ENCODE measurements at regions not wholly inside any gene's neighbourhood (a gene's known extent, or its start where the extent isn't known, plus 50 kb on each side); places are given as distances from the start of the nearest gene placed in this dataset.
"Not testable (repeated sequence)": the region's sequence is repeated elsewhere in the genome, so short reads cannot be mapped to it uniquely, and the experiment has no call there.

DNA sequence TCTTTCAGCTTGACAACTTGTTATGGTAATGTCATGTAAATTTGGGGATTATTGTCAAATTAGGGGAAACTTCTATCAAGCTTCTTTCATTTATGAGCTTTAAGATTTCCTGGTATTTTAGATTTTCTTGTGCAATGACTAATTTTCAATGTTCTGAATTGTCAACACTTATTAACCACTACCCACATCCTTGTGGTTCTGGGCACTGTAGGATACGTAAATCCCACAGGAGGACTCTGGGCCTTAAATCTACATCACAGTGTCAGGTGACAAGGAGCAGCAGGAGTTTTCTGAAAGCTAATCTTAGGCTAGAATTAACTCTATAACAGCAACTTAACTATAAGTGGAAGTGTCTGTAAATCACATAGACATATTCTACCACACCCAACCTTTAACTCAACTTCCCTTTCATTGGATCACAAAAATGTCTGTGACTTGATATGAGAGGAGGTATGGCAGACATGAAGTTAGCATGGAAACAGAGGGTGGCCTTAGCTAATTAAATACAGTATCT, 397.7 kb downstream of the HLX start:
- H3K4me3 ChIP-seq (ENCODE audit: low read depth, low read length) = no peak overlapping the region
- no peak for DNase-seq (ENCODE audit: low read depth)
- TF ChIP-seq, protein P1, sequence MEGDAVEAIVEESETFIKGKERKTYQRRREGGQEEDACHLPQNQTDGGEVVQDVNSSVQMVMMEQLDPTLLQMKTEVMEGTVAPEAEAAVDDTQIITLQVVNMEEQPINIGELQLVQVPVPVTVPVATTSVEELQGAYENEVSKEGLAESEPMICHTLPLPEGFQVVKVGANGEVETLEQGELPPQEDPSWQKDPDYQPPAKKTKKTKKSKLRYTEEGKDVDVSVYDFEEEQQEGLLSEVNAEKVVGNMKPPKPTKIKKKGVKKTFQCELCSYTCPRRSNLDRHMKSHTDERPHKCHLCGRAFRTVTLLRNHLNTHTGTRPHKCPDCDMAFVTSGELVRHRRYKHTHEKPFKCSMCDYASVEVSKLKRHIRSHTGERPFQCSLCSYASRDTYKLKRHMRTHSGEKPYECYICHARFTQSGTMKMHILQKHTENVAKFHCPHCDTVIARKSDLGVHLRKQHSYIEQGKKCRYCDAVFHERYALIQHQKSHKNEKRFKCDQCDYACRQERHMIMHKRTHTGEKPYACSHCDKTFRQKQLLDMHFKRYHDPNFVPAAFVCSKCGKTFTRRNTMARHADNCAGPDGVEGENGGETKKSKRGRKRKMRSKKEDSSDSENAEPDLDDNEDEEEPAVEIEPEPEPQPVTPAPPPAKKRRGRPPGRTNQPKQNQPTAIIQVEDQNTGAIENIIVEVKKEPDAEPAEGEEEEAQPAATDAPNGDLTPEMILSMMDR (IDR thresholded peaks at IDR 0.05; ENCODE audit: low read depth, low read length, missing control alignments) = no peak

DNA sequence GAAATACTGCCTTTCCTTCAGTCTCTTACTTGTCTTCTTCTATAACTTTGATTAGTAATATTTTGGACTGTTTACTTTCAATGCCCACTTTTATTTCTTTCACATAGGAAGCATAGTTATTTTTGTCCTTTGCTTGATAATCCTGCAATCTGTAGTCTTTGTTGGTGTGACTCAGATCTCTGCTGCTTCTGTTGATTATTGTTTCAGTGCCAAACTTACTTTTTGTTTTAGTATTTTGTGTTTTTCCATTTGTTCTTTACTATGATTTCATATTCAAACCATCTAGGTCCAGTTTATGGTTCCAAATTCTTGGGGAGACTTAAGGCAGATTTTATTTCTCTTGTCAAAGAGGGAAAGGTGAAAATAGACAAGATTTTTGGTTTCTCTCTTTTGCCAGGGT, 399.9 kb downstream of the HLX start:
- no peak overlapping the region for H3K4me3 ChIP-seq (ENCODE audit: low read depth, low read length)
- no peak for DNase-seq (ENCODE audit: low read depth)
- TF ChIP-seq, protein P1 (IDR thresholded peaks at IDR 0.05; ENCODE audit: low read depth, low read length, missing control alignments) = no peak

DNA sequence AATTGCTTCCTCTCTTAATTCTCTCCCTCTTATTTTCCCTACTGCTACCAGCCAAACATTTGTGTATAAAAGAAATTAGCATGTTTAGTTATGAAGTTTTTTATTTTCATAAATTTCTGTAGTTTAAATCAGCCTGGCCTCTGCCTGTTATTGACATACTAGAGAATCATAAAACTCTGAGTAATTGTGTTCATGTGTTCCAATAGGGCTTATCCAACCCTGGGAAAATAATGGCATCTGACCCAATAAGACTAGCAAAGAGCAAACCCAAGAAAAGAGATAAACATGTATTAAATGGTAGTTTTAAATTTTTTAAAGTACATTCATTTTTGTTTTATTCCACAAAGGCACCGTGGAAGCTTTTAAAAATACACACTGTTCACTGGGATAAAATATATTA, 404.3 kb downstream of the HLX start:
- H3K4me3 ChIP-seq (ENCODE audit: low read depth, low read length) = no peak overlapping the region
- DNase-seq (ENCODE audit: low read depth) = no peak
- TF ChIP-seq, protein P1 (IDR thresholded peaks at IDR 0.05; ENCODE audit: low read depth, low read length, missing control alignments) = no peak

DNA sequence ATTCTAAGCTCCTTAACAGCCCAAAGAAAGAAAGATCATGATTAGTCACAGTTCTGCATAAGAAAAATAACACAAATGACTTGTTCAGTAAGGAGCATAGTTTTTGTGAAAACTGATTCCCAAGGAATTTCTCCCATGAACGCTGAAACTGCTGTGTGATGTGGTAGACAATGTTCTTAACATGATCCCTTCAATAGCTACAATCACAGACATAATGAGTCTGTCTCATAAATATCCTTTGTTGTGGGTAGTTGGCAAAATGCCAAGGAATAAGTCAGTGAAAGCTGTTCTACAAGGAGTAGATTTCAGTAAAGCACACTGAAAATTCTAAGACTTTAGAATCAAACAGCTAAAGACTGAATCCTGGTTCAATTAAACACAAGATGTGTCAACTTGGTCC, 404.8 kb downstream of the HLX start:
- no peak overlapping the region for H3K4me3 ChIP-seq (ENCODE audit: low read depth, low read length)
- no peak for DNase-seq (ENCODE audit: low read depth)
- TF ChIP-seq, protein P1 (IDR thresholded peaks at IDR 0.05; ENCODE audit: low read depth, low read length, missing control alignments) = no peak

DNA sequence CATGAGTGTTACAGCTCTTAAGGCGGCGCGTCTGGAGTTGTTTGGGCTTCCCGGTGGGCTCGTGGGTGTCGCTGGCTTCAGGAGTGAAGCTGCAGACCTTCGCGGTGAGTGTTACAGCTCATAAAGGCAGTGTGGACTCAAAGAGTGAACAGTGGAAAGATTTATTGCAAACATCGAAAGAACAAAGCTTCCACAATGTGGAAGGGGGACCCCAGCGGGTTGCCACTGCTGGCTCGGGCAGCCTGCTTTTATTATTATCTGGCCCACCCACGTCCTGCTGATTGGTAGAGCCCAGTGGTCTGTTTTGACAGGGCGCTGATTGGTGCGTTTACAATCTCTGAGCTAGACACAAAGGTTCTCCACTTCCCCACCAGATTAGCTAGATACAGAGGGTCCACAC, 405.7 kb downstream of the HLX start:
- DNase-seq (ENCODE audit: low read depth); H3K4me3 ChIP-seq (ENCODE audit: low read depth, low read length): not testable (repeated sequence)

DNA sequence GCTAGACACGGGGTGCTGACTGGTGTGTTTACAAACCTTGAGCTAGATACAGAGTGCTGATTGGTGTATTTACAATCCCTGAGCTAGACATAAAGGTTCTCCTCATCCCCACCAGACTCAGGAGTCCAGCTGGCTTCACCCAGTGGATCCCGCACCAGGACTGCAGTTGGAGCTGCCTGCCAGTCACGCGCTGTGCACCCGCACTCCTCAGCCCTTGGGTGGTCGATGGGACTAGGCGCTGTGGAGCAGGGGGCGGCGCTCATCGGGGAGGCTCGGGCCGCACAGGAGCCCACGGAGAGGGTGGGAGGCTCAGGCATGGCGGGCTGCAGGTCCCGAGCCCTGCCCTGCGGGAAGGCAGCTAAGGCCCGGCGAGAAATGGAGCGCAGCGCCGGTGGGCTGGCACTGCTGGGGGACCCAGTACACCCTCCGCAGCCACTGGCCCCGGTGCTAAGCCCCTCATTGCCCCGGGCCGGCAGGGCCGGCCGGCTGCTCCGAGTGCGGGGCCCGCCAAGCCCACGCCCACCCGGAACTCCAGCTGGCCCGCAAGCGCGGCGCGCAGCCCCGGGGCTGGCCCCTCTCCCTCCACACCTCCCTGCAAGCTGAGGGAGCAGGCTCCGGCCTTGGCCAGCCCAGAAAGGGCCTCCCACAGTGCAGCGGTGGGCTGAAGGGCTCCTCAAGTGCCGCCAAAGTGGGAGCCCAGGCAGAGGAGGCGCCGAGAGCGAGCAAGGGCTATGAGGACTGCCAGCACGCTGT, 406.4 kb downstream of the HLX start:
- not testable (repeated sequence) for H3K4me3 ChIP-seq (ENCODE audit: low read depth, low read length); DNase-seq (ENCODE audit: low read depth)

DNA sequence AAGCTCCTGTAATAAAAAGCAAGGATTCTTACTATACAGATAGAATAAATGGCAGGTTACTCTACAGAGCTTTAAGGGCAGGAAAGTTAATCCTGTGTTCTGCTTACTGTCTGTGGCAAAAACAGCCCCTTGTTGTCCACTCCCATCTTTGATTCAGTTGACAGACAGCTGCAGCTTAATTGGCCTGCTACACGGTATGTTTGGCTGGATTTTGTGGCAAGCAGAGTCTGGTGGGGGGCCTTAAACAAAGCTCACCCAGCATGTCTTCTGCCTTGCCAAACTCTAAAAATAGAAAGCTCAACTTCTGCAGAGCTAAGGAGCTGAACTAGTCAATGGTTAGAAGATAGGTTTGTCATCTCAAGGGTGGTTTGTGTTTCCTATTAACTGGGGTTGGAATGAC, 407.2 kb downstream of the HLX start:
- DNase-seq (ENCODE audit: low read depth) = no peak
- TF ChIP-seq, protein P1 (IDR thresholded peaks at IDR 0.05; ENCODE audit: low read depth, low read length, missing control alignments) = no peak

DNA sequence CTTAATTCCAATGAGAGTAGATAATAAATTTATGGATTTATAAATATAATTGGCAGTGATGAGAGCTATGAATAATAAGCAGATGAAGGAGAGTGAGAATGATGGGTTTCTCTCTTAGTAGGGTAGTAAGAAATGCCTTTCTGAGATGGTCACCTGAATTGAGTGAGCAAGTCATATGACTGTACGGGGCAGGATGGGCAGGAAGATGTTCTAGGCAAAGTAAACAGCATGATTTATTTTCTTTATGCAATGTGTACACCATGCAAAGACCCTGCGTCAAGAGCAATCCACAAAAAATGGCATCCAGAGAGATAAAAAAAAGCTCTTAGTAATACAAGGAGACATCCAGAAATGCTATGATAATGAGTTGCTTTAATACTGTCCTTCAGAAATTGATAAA, 409.9 kb downstream of the HLX start:
- no peak for DNase-seq (ENCODE audit: low read depth)
- no peak overlapping the region for H3K4me3 ChIP-seq (ENCODE audit: low read depth, low read length)
- TF ChIP-seq, protein P1 (IDR thresholded peaks at IDR 0.05; ENCODE audit: low read depth, low read length, missing control alignments) = no peak

More for the DNA sequence above, 407.2 kb downstream of the HLX start:
- H3K4me3 ChIP-seq (ENCODE audit: low read depth, low read length) = no peak overlapping the region
